ENCODE measurements at regions not wholly inside any gene's neighbourhood (a gene's known extent, or its start where the extent isn't known, plus 50 kb on each side); places are given as distances from the start of the nearest gene placed in this dataset.
"Not testable (repeated sequence)": the region's sequence is repeated elsewhere in the genome, so short reads cannot be mapped to it uniquely, and the experiment has no call there.

- TF ChIP-seq CTCF, POLR2A (IDR thresholded peaks at IDR 0.05): not testable (repeated sequence)
Observed at GRCh38 chr14:19347112-19347511, 87.0 kb downstream of the POTEG start.
